DMS79 treated with DMSO at 0.1 percent for 48 hours (cell line): ENCODE measurements at regions not wholly inside any gene's neighbourhood (a gene's known extent, or its start where the extent isn't known, plus 50 kb on each side); places are given as distances from the start of the nearest gene placed in this dataset.

Source experiments
- DNase-seq: peaks from one replicate; lab custom pipeline; 2025; lab: John Stamatoyannopoulos, UW

DNA sequence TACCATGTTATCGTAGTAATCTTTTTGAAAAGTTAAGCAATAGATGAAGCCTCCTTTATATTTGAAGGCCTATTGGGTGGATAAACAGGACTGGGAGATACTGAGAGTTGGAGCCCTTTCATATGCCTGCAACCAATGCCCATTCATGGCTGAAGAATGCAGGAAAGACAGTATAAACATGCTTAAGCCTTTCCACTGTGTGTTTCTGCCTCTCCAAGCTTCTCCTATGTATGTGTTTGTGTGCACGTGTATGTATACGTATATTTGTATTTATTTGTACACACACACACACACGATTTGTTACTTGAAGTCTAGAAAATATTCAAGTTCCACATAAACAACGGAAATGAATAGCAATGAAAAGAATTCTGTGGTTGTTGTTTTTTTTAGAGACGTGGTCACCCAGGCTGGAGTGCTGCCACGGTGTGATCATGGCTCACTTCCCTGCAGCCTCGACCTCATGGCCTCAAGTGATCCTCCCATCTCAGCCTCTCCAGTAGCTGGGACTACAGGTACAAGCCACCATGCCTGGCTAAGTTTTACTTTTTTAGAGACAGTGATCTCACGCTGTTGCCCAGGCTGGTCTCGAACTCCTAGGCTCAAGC lies 1453.5 kb downstream of the AACS start:
- DNase-seq = no peak

DNA sequence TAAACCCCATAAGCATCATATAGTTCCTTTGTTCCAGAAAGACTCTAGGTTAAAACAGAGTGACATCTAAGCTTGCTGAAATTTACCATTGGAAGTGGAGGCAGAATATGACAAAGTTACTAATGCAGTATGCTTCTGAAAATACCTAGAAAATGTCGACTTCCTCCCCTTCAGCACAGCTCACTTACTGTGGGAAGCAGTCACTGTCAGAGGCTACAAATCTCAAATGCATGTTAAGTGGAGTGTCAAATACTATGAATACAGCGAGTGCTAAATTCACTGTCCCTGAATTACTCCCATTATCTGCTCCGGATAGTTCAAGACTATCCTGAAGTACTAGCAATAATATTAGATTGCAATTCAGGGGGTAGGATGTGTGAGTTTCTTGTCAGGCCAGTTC lies 1454.6 kb downstream of the AACS start:
- DNase-seq = no peak

DNA sequence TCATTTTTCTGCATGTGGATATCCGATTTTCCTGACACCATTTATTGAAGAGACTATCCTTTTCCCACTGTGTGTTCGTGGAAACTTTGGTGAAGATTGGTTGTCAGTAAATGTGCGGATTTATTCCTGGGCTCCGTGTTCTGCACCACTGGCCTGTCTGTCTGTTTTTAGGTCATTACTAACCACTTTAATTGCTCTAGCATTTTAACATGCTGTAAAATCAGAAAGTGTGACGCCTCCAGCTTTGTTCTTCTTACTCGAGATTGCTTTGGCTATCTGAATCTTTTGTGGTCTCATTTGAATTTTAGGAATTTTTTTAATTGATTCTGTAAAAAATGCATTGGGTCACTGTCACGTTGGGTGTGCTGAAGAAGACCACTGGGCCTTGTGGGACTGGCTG lies 1458.7 kb downstream of the AACS start:
- DNase-seq = no peak

- DNase-seq = no peak
These were observed 1469.3 kb downstream of the AACS start for GRCh38 chr12:126534495-126534894.

DNA sequence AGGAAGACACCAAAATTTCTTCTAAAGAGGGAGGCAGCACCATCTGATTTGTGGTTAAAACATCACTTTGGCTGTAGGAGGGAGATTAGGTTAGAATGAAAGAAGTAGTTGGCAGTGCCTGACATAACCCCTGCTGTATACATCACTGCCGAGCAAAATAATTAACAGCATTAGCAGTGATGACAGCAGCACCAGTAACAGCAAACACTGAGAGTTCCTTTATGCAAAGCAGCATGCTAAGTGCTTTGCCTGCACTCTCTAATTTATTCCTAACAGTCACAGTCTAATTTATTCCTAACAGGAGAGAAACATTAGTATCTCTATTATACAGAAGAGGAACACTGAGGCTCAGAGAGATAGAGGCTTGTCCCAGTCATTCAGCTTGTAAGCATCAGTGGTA lies 1469.7 kb downstream of the AACS start:
- DNase-seq = no peak

GRCh38 chr12:126535971-126536370 lies 1470.7 kb downstream of the AACS start:
- no peak for DNase-seq

- no peak for DNase-seq
These were observed 1472.8 kb downstream of the AACS start for GRCh38 chr12:126537961-126538530.

- no peak for DNase-seq
These were observed 1473.7 kb downstream of the AACS start for GRCh38 chr12:126538888-126539287.

DNA sequence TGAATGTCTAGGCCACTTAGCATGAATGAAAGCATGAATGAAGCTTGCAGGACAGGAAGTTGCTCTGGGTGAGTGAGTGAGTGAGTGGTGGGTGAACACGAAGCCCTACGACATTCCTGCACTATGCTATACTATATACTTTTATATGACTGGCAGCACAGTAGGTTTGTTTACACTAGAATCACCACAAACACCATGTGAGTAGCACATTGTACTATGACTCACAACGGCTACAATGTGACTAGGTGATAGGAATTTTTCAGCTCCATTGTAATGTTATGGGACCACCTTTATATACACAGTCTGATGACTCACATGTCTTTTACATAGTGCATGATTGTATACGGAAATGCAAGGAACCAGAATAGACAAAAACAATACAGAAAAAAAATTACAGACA lies 1480.2 kb downstream of the AACS start:
- no peak for DNase-seq

GRCh38 chr12:126547905-126548304 lies 1482.7 kb downstream of the AACS start:
- DNase-seq = no peak

GRCh38 chr12:126551869-126552268 lies 1486.6 kb downstream of the AACS start:
- DNase-seq = no peak

DNA sequence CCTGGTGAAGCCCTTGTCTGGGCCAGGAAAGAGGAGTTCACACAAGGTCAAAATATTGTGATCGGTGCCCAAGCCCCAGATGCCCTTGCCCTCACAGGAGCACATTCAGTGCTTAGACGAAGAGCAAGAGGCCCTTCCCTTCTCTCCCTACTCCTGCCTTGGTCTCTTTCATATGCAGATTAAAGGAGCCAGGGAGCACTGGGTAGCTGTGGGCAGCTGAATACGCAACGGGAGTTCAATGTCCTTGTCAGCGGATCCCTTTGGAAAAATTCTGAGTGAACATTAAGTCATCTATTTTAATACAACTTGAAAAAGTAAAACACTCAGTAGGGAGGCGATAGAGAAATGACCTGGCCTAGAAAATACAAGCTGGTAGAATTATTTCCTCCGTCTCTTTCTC lies 1489.4 kb downstream of the AACS start:
- DNase-seq = no peak

DNA sequence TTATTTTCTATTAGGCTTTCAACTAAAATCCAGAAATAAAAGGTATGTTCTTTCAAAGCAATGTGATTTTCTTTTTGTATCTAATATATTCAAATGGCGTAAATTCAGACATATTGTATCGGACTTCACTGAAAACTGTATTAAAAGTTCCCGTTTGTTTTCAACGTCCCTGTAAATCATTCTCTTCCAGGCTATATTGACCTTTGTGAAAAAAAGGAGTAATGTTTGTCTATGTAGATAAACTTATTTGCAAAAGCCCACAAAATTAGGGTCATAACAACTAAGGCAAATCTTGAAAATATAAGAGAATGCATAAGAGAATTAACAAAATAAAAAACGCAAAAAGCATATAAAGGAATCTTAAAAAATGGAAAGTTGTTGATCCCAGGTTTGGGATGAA lies 1492.4 kb downstream of the AACS start:
- no peak for DNase-seq

- DNase-seq = no peak
These were observed 1493.0 kb downstream of the AACS start for GRCh38 chr12:126558219-126558618.

DNA sequence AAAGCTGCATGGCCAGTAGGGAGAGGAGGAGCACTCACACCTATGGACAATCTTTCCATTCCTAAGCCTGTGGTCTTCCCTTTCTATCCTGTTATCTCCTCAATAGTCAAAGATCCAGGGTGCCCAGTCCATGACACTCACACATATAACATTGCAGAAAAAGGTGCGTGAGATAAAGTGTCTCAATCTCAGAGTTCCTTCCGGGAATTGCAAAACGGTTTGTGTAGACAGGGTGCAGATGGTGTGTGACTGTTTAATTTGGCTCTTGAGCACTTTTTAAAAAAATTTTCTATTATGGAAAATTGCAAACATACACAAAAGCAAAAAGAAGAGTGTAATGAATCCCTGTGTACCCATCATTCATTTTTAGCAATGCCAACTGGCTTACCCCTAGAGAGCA lies 1493.6 kb downstream of the AACS start:
- no peak for DNase-seq

DNA sequence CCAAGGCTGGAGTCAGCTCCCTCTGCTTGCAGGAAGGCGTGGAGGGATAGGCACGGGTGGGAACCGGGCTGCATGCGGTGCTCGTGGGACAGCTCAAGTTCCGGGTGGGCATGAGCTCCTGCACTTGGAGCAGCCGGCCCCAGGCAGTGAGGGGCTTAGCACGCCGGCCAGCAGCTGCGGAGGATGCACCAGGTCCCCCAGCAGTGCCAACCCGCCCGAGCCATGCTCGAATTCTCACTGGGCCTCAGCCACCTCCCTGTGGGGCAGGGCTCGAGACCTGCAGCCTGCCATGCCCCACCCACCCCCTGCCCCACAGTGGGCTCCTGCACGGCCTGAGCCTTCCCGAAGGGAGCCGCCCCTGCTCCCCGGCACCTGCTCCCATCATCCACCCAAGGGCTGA lies 1501.8 kb downstream of the AACS start:
- DNase-seq = no peak

DNA sequence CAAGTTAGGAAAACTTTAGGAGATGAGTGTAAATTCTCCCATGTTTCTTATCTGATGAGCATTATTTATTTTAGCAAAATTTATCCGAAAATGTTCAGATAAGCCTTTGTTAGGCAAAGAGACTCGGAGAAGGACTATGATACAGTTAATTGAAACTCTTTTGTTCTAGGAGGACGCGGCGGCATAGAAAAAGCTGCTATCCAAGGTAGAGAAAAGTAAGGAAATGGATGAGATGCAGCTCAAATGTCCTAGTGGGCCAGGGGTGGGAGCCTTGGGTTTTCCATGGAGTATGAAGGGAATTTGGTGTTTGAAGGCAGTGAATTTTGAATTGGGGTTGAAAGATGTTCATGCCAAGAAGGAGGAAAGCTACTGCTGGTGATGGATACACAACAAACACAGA lies 1504.5 kb downstream of the AACS start:
- DNase-seq = no peak

DNA sequence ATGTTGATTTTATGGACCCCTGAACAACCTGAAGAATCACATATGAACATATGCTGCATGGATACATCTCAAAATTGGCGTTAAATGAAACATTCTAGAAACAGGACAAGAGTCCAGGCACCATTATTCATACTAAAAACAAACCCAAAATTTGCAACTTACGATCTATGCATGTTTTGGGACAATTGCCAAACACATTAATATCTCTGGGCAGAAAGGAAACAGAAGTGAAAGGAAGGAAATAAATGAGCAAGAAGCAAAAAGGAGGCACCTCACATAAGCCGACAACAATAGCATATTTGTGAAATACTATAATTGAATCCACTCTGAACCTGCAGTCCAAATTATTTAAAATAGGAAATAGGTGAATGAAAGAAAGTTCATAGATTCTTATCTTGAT lies 1505.3 kb downstream of the AACS start:
- DNase-seq = no peak

DNA sequence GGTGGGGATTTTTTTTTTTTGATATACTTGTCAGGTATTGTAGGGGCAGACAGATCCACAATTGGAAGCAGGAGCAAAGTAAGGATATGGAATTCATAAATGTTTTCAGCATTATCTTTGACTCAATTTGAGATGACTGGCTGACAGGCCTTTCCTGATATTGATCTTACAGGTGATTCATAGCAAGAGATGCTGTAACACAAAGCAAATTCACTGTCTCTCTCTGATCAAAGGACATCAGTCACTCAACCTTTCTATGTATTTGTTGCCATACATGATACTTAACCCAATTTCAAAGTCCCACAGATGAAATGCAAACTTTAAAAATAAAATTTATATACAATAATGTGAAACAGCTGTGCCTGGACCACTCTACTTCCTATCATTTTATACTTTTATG lies 1506.9 kb downstream of the AACS start:
- DNase-seq = no peak

- DNase-seq = no peak
These were observed 1516.4 kb downstream of the AACS start for GRCh38 chr12:126581655-126582054.

GRCh38 chr12:126582231-126582630 lies 1517.0 kb downstream of the AACS start:
- DNase-seq = no peak

GRCh38 chr12:126588586-126589249 lies 1523.5 kb downstream of the AACS start:
- no peak for DNase-seq

DNA sequence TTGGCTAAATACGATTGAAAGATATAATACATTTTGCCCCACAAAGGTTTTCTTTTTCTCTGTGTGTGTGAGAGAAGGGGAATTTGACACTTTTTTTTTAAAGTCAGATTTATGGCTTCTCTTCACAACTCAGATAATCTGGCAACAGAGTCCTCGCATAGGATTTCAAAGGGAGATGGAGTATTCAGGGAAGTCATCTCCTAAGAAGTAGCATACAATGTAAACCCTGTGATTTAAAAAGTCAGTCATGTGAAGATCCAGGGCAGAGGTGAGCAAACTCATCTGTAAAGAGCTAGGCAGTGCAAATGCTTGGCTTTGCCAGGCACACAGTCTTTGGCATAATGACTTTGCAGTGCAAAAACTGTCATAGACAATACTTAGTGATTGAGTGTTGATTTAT lies 1526.3 kb downstream of the AACS start:
- no peak for DNase-seq
